GM19099 (cell line): ENCODE measurements at regions not wholly inside any gene's neighbourhood (a gene's known extent, or its start where the extent isn't known, plus 50 kb on each side); places are given as distances from the start of the nearest gene placed in this dataset.

Experiments used
- POLR2A ChIP-seq: IDR thresholded peaks from 3 replicates; pipeline ENCODE4 v1.6.1; 2011; ENCODE audit warnings: low read depth; ENCODE audit not compliant: insufficient read length; ENCODE audit errors: extremely low read depth

- TF ChIP-seq POLR2A, result no peak
These were observed 72.5 kb upstream of the UBL3 start for GRCh38 chr13:29922896-29923295.

- TF ChIP-seq POLR2A, result no peak
These were observed 71.9 kb upstream of the UBL3 start for GRCh38 chr13:29922281-29922821.

GRCh38 chr13:29921542-29921941 lies 71.1 kb upstream of the UBL3 start:
- no peak for TF ChIP-seq POLR2A

- TF ChIP-seq POLR2A, result no peak
These were observed 69.7 kb upstream of the UBL3 start for GRCh38 chr13:29920025-29920643.

GRCh38 chr13:29918845-29919244 lies 68.4 kb upstream of the UBL3 start:
- no peak for TF ChIP-seq POLR2A

- no peak for TF ChIP-seq POLR2A
These were observed 67.2 kb upstream of the UBL3 start for GRCh38 chr13:29917650-29918049.

- TF ChIP-seq POLR2A, result no peak
These were observed 64.2 kb upstream of the UBL3 start for GRCh38 chr13:29914581-29914980.

- no peak for TF ChIP-seq POLR2A
These were observed 61.5 kb upstream of the UBL3 start for GRCh38 chr13:29911781-29912418.

- TF ChIP-seq POLR2A, result no peak
These were observed 59.7 kb upstream of the UBL3 start for GRCh38 chr13:29909975-29910674.

GRCh38 chr13:29909081-29909730 lies 58.8 kb upstream of the UBL3 start:
- TF ChIP-seq POLR2A, result no peak

GRCh38 chr13:29908416-29909080 lies 58.1 kb upstream of the UBL3 start:
- no peak for TF ChIP-seq POLR2A

- no peak for TF ChIP-seq POLR2A
These were observed 57.3 kb upstream of the UBL3 start for GRCh38 chr13:29907670-29908069.

GRCh38 chr13:29906432-29907011 lies 56.1 kb upstream of the UBL3 start:
- TF ChIP-seq POLR2A, result no peak

GRCh38 chr13:29905845-29906244 lies 55.4 kb upstream of the UBL3 start:
- no peak for TF ChIP-seq POLR2A
